ENCODE measurements at regions not wholly inside any gene's neighbourhood (a gene's known extent, or its start where the extent isn't known, plus 50 kb on each side); places are given as distances from the start of the nearest gene placed in this dataset.
A peak's percentile ranks its signal among the peaks of the same experiment; 100 is the strongest.

- no peak for DNase-seq
Observed at GRCh38 chr2:120854014-120854620, 118.4 kb downstream of the GLI2 start.

GRCh38 chr2:120854766-120855530, 119.3 kb downstream of the GLI2 start:
- no peak for DNase-seq

- no peak for DNase-seq
Observed at GRCh38 chr2:120855855-120856405, 120.3 kb downstream of the GLI2 start.

GRCh38 chr2:120856421-120856862, 120.8 kb downstream of the GLI2 start:
- DNase-seq = no peak

GRCh38 chr2:120857422-120857821, 121.8 kb downstream of the GLI2 start:
- DNase-seq = no peak

GRCh38 chr2:120857931-120858330, 122.3 kb downstream of the GLI2 start:
- peak in 1 of 2 experiments; percentile 48 for DNase-seq

GRCh38 chr2:120858361-120859106, 122.9 kb downstream of the GLI2 start:
- DNase-seq = peak; percentile 37 to 70

GRCh38 chr2:120859128-120859527, 123.5 kb downstream of the GLI2 start:
- DNase-seq = no peak

GRCh38 chr2:120859814-120860578, 124.3 kb downstream of the GLI2 start:
- DNase-seq = no peak

GRCh38 chr2:120860579-120860922, 124.9 kb downstream of the GLI2 start:
- no peak for DNase-seq

GRCh38 chr2:120861191-120861575, 125.5 kb downstream of the GLI2 start:
- DNase-seq = no peak

- no peak for DNase-seq
Observed at GRCh38 chr2:120861576-120862191, 126.0 kb downstream of the GLI2 start.

GRCh38 chr2:120862201-120863060, 126.8 kb downstream of the GLI2 start:
- no peak for DNase-seq

- no peak for DNase-seq
Observed at GRCh38 chr2:120863146-120863545, 127.5 kb downstream of the GLI2 start.

GRCh38 chr2:120863661-120864320, 128.1 kb downstream of the GLI2 start:
- no peak for DNase-seq

GRCh38 chr2:120864981-120865380, 129.3 kb downstream of the GLI2 start:
- DNase-seq = no peak

- DNase-seq = no peak
Observed at GRCh38 chr2:120865656-120866055, 130.0 kb downstream of the GLI2 start.

- DNase-seq = no peak
Observed at GRCh38 chr2:120866071-120866470, 130.4 kb downstream of the GLI2 start.

- DNase-seq = no peak
Observed at GRCh38 chr2:120866483-120867140, 130.9 kb downstream of the GLI2 start.

Measured in NCI-H446 (cell line).